ENCODE measurements at regions not wholly inside any gene's neighbourhood (a gene's known extent, or its start where the extent isn't known, plus 50 kb on each side); places are given as distances from the start of the nearest gene placed in this dataset.

- DNase-seq (ENCODE audit: low spot score) (no peak), ATAC-seq (no peak)
- no peak overlapping the region for H3K27ac ChIP-seq (ENCODE audit: low read depth)
- peaks cover 4% of the 10 kb centered on the region; the same call in 1 of the 2 replicates for H3K27me3 ChIP-seq (ENCODE audit: insufficient read depth)
- H3F3A ChIP-seq (replicated peaks; ENCODE audit: low read depth): no peaks in the 10 kb centered on the region
- Mint-ChIP-seq H3K9me3 (no peaks in the 10 kb centered on the region; the same call in 2 of the 3 replicates), H3K27ac (no peak overlapping the region), H3K27me3 (ENCODE audit: insufficient read depth, low read depth, poor library complexity) (no peaks in the 10 kb centered on the region), H3K36me3 (ENCODE audit: low read depth) (no peaks in the 10 kb centered on the region), H3K4me1 (peaks cover 23% of the 10 kb centered on the region), H3K4me3 (no peak overlapping the region)
- H3K36me3 ChIP-seq (ENCODE audit: insufficient read depth): no peaks in the 10 kb centered on the region
- H3K4me2 ChIP-seq: no peak overlapping the region
- H3K9me2 ChIP-seq (ENCODE audit: insufficient read depth): no peaks in the 10 kb centered on the region
- H3K4me1 ChIP-seq (ENCODE audit: insufficient read depth): peaks cover 15% of the 10 kb centered on the region
- no peaks in the 10 kb centered on the region for H4K20me1 ChIP-seq (replicated peaks; ENCODE audit: insufficient read depth)
- no peak overlapping the region for H2AFZ ChIP-seq
- TF ChIP-seq ZNF462 (CRISPR knock-in tag; IDR thresholded peaks at IDR 0.05) (no peak), EZH2 (IDR thresholded peaks at IDR 0.05; ENCODE audit: low read depth, unreplicated experiment) (no peak), CTCF (conservative IDR thresholded peaks at IDR 0.05; ENCODE audit: low read depth in 2 of 2) (no peak), STAT1 (IDR thresholded peaks at IDR 0.05; ENCODE audit: unreplicated experiment) (no peak), ZNF114 (CRISPR knock-in tag; IDR thresholded peaks at IDR 0.05) (no peak), ZNF331 (CRISPR knock-in tag; IDR thresholded peaks at IDR 0.05; ENCODE audit: low read depth) (no peak), REST (IDR thresholded peaks at IDR 0.05; ENCODE audit: unreplicated experiment) (no peak), CREB1 (CRISPR knock-in tag; IDR thresholded peaks at IDR 0.05; ENCODE audit: low read depth) (no peak), NANOG (IDR thresholded peaks at IDR 0.05; ENCODE audit: borderline replicate concordance) (no peak), ETS1 (IDR thresholded peaks at IDR 0.05) (no peak), EZH2phosphoT487 (IDR thresholded peaks at IDR 0.05; ENCODE audit: unreplicated experiment) (no peak), JUNB (IDR thresholded peaks at IDR 0.05; ENCODE audit: unreplicated experiment) (no peak), POLR2AphosphoS5 (IDR thresholded peaks at IDR 0.05; ENCODE audit: low read depth) (no peak)
- no peak overlapping the region for H3K4me3 ChIP-seq
- no peaks in the 10 kb centered on the region for H3K79me2 ChIP-seq (replicated peaks; ENCODE audit: insufficient read depth)
Measured at GRCh38 chr20:11654766-11655165, 262.9 kb upstream of the BTBD3 start.

All from GM23338 (cell line).